ENCODE measurements at regions not wholly inside any gene's neighbourhood (a gene's known extent, or its start where the extent isn't known, plus 50 kb on each side); places are given as distances from the start of the nearest gene placed in this dataset.

DNA sequence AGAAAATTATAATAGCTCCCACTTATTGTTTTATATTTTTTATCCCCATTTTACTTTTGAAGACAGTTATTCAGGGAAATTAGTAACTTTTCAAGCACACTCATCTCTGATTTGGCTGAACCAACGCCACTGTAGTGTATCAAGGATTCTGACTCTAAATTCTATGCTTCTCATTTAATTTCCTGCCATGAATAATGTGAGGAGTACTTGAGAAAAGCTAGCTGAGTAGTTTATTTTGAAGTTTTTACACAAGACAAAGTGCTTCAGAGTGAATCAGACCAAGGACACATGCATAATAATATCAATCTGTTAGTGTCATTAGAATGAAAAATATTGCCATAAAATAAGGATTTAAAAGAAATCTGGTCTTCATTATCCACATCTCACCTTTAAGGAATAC, 329.9 kb downstream of the SLITRK6 start:
- peaks cover 5% of the 10 kb centered on the region for H3K27me3 Mint-ChIP-seq (ENCODE audit: insufficient read depth, low read depth)
- no peak overlapping the region for H3K9ac ChIP-seq
- no peaks in the 10 kb centered on the region for H3K36me3 Mint-ChIP-seq
- no peaks in the 10 kb centered on the region for H3K4me1 Mint-ChIP-seq
- no peaks in the 10 kb centered on the region for H3K4me1 ChIP-seq
- H3K36me3 ChIP-seq, result no peaks in the 10 kb centered on the region
- H2AFZ ChIP-seq (replicated peaks), result no peak overlapping the region
- no peak overlapping the region for H3K4me2 ChIP-seq
- H3K9me3 ChIP-seq (ENCODE audit: low read depth), result no peaks in the 10 kb centered on the region
- no peaks in the 10 kb centered on the region for H3K27me3 ChIP-seq
- no peak overlapping the region for H3K4me3 ChIP-seq
- H3K9me3 Mint-ChIP-seq, result no peaks in the 10 kb centered on the region
- no peak overlapping the region for H3K4me3 Mint-ChIP-seq
- H3K79me2 ChIP-seq (ENCODE audit: low read depth), result no peaks in the 10 kb centered on the region
- H3F3A ChIP-seq (ENCODE audit: low read depth), result no peaks in the 10 kb centered on the region
- DNase-seq (ENCODE audit: low spot score), result no peak
- no peak overlapping the region for H3K27ac ChIP-seq
- TF ChIP-seq EZH2phosphoT487 (IDR thresholded peaks at IDR 0.05), result no peak
- TF ChIP-seq, protein P1, sequence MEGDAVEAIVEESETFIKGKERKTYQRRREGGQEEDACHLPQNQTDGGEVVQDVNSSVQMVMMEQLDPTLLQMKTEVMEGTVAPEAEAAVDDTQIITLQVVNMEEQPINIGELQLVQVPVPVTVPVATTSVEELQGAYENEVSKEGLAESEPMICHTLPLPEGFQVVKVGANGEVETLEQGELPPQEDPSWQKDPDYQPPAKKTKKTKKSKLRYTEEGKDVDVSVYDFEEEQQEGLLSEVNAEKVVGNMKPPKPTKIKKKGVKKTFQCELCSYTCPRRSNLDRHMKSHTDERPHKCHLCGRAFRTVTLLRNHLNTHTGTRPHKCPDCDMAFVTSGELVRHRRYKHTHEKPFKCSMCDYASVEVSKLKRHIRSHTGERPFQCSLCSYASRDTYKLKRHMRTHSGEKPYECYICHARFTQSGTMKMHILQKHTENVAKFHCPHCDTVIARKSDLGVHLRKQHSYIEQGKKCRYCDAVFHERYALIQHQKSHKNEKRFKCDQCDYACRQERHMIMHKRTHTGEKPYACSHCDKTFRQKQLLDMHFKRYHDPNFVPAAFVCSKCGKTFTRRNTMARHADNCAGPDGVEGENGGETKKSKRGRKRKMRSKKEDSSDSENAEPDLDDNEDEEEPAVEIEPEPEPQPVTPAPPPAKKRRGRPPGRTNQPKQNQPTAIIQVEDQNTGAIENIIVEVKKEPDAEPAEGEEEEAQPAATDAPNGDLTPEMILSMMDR (IDR thresholded peaks at IDR 0.05), result no peak
- no peak for TF ChIP-seq EZH2 (IDR thresholded peaks at IDR 0.05)
- no peaks in the 10 kb centered on the region for H4K20me1 ChIP-seq (ENCODE audit: low read depth)
- no peak overlapping the region for H3K27ac Mint-ChIP-seq

GRCh38 chr13:85462792-85463425, 336.3 kb downstream of the SLITRK6 start:
- TF ChIP-seq EZH2phosphoT487 (IDR thresholded peaks at IDR 0.05) (no peak), EZH2 (IDR thresholded peaks at IDR 0.05) (no peak)
- TF ChIP-seq, protein P1 (IDR thresholded peaks at IDR 0.05), result no peak
- no peak overlapping the region for H3K4me3 ChIP-seq
- H3K4me2 ChIP-seq, result no peak overlapping the region
- H3F3A ChIP-seq (ENCODE audit: low read depth), result no peaks in the 10 kb centered on the region
- no peak overlapping the region for H3K9ac ChIP-seq
- Mint-ChIP-seq H3K4me3 (no peak overlapping the region), H3K36me3 (no peaks in the 10 kb centered on the region), H3K27ac (no peak overlapping the region), H3K4me1 (no peaks in the 10 kb centered on the region), H3K27me3 (ENCODE audit: insufficient read depth, low read depth) (peaks cover 5% of the 10 kb centered on the region), H3K9me3 (peaks cover 11% of the 10 kb centered on the region)
- no peaks in the 10 kb centered on the region for H3K79me2 ChIP-seq (ENCODE audit: low read depth)
- H3K9me3 ChIP-seq (ENCODE audit: low read depth), result peaks cover 2% of the 10 kb centered on the region
- H3K27me3 ChIP-seq, result no peaks in the 10 kb centered on the region
- H3K27ac ChIP-seq, result no peak overlapping the region
- no peaks in the 10 kb centered on the region for H4K20me1 ChIP-seq (ENCODE audit: low read depth)
- DNase-seq (ENCODE audit: low spot score), result no peak
- H2AFZ ChIP-seq (replicated peaks), result no peak overlapping the region
- no peaks in the 10 kb centered on the region for H3K36me3 ChIP-seq
- no peaks in the 10 kb centered on the region for H3K4me1 ChIP-seq

- Histone ChIP-seq H3K4me2 (no peak overlapping the region), H3K9ac (no peak overlapping the region)
Observed at GRCh38 chr13:85461621-85462020, 337.6 kb downstream of the SLITRK6 start.

More at GRCh38 chr13:85461621-85462020, 337.6 kb downstream of the SLITRK6 start:
- no peaks in the 10 kb centered on the region for H3K4me1 Mint-ChIP-seq
- no peaks in the 10 kb centered on the region for H4K20me1 ChIP-seq (ENCODE audit: low read depth)
- H3K4me3 Mint-ChIP-seq, result no peak overlapping the region
- H3K36me3 ChIP-seq, result no peaks in the 10 kb centered on the region
- no peaks in the 10 kb centered on the region for H3K4me1 ChIP-seq
- H2AFZ ChIP-seq (replicated peaks), result no peak overlapping the region
- DNase-seq (ENCODE audit: low spot score), result no peak
- H3K4me3 ChIP-seq, result no peak overlapping the region
- H3K9me3 Mint-ChIP-seq, result peaks cover 22% of the 10 kb centered on the region
- no peaks in the 10 kb centered on the region for H3K36me3 Mint-ChIP-seq
- TF ChIP-seq, protein P1 (IDR thresholded peaks at IDR 0.05), result no peak
- TF ChIP-seq EZH2 (IDR thresholded peaks at IDR 0.05), result no peak
- no peak for TF ChIP-seq EZH2phosphoT487 (IDR thresholded peaks at IDR 0.05)
- no peaks in the 10 kb centered on the region for H3K79me2 ChIP-seq (ENCODE audit: low read depth)
- peaks cover 9% of the 10 kb centered on the region for H3K9me3 ChIP-seq (ENCODE audit: low read depth)
- H3K27me3 Mint-ChIP-seq (ENCODE audit: insufficient read depth, low read depth), result peaks cover 5% of the 10 kb centered on the region
- H3F3A ChIP-seq (ENCODE audit: low read depth), result no peaks in the 10 kb centered on the region
- H3K27ac ChIP-seq, result no peak overlapping the region
- no peak overlapping the region for H3K27ac Mint-ChIP-seq
- no peaks in the 10 kb centered on the region for H3K27me3 ChIP-seq
